ENCODE measurements at regions not wholly inside any gene's neighbourhood (a gene's known extent, or its start where the extent isn't known, plus 50 kb on each side); places are given as distances from the start of the nearest gene placed in this dataset.
"Not testable (repeated sequence)": the region's sequence is repeated elsewhere in the genome, so short reads cannot be mapped to it uniquely, and the experiment has no call there.

GRCh38 chr6:8941577-8941976 is 506.2 kb upstream of the SLC35B3 start:
- no peak for DNase-seq

DNA sequence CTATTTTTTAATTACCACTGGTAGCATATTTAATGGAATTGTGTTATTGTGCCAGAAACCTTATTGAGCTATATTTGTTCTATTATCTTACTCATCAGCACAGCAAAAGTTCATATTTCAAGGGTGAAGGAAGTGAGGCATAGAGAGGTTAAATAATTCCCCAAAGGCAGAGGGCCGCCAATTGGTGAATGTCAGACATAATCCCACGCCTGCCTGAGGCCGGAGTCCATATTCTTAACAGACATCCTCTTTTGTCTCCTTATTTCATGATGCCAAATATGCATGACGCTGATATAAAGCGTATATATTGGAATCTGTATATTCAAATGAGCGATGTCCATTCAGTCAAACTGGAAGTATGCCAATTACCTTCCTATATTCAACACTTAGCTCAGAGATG is 505.0 kb upstream of the SLC35B3 start:
- DNase-seq, result no peak

DNA sequence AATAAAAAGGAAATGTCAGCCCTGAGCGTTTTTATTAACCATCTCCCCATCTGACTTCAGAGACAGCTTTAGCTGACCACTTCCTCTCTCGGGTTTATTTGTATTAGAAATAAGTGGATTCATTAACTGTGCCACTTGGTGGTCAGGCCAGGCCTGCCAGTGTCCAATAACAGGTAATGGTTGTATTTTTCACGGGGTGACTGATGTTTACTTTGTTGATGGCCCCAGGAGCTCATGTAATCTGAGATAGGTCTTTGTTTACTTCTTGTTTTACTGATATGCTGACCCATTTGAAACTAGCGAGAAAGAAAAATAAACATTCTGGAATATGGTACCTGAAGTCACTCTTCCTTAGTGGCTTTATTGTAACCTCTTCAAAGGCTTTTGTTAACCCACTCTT is 504.3 kb upstream of the SLC35B3 start:
- no peak for DNase-seq

DNA sequence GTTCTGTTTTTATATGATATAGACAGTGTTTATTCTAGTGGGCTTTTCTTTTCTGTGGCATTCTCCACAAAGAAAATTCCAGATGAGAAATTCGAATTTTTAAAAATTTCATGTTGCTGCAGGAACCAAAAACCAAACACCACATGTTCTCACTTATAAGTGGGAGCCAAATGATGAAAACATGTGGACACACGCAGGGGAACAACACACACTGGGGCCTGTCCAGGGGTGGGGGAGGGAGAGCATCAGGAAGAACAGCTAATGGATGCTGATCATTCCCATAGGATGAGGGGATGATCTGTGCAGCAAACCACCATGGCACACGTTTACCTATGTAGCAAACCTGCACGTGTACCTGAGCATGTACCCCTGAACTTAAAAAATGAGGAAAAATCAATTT is 499.0 kb upstream of the SLC35B3 start:
- no peak for DNase-seq

DNA sequence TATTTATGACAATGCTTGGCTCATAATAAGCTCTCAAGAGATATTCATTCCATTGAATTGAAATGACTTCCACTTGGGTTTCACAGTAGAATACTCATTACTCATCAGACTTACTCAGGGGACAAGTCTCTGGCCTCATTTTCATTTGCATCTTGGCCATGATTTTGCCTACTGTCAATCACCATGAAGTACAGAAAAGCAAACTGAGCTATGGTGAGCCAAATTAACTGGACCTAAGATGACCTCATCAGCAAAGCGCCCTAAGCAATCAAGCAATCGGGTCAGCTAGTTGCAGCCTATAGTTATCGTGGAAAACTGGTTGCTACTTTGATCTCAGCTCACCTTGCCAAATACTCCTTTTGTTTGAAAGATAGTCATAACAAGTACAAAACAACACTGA is 494.7 kb upstream of the SLC35B3 start:
- no peak for DNase-seq

- not testable (repeated sequence) for DNase-seq
Observed at GRCh38 chr6:8920244-8920643, 484.9 kb upstream of the SLC35B3 start.

DNA sequence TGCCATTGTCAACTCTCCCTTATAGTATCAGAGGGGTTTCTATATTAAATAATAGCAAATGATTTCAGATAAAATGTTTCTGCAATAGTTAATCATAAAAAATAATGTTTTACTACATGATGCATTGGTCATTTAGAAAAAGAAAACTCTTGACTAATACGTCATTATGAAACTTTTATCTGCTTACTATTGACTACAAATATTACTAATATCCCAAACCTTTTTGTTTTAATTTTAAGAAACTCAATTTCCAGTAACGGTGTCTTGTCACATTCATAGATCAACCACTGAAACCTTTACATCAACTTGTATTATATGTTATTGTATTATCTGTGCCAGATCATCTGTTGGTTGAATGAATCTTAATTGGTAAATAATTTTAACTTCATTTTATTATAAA is 482.9 kb upstream of the SLC35B3 start:
- no peak for DNase-seq

GRCh38 chr6:8914700-8915099 is 479.4 kb upstream of the SLC35B3 start:
- DNase-seq, result no peak

DNA sequence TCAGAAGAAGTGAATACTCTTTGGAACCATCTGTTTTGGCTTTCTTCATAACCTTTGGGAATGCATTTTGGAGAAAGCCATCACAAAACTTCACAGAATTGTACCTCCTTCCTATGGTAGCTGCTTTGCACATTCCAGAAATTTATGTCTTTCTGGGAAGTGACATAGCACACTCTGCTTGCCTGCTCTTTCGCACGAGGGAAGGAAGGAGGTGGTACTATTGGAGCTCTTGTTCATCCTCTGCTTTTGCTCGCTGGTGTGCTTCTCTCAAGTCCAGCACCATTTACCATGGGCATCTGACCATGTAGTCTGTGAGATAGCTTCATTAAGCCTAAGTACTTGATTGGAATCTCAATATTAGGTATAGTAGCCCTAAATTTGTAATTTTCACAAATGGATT is 473.3 kb upstream of the SLC35B3 start:
- no peak for DNase-seq

DNA sequence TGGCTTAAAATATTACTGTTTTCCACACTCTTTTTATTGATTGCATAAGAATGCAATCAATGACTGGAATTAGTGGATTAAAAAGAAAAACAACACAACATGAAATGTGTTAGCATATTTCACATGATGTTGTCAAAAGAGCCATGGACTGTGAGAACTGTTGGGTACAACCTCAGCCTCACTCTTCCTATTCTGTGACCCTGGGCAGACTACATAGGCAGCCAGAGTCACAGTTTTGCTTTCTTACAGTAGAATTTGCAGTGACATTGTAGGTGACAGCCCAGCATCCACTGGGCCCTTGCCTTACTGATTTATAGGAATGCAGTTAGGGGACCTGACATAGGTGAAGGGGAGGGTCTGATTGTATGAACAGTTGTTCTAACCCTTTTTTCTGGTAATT is 471.4 kb upstream of the SLC35B3 start:
- no peak for DNase-seq

DNA sequence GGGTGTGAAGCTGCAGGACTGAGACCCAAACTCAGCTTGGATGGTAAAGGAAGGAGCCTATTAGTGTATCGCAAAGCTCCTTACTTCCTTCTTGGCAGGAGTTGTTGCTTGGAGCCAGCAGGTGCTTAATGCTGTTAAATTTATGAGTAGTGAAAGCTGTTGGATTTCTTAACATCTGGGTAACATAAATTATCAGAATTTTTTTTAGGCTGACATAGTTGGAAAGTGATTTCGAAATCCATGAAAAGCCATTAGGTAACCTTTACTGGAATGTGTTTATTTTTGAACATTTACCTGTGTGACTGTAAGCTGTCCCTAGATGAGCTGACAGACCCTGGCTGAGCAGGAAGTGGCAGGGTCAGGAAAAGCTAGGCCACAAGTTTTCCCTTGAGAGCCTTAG is 470.4 kb upstream of the SLC35B3 start:
- DNase-seq, result no peak

GRCh38 chr6:8904754-8905153 is 469.4 kb upstream of the SLC35B3 start:
- no peak for DNase-seq

DNA sequence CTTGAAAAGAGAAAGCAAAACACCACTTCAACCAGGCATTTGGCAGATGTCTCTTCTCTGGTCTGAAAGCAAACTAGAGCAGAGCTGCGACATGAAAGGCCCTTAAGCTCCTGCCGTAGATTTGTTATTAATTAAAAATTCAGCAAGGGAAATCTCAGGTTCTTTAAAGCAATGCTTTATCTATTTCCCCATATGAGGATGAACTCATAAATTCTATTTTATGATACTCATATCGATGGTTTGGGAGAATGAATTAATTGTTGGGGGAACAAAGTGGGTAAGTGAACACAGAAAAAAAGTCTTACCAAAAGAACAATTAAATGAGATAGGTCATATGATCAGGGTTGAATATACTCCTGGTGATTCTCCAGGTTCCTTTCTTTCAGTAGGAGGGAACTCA is 464.7 kb upstream of the SLC35B3 start:
- DNase-seq, result no peak

DNA sequence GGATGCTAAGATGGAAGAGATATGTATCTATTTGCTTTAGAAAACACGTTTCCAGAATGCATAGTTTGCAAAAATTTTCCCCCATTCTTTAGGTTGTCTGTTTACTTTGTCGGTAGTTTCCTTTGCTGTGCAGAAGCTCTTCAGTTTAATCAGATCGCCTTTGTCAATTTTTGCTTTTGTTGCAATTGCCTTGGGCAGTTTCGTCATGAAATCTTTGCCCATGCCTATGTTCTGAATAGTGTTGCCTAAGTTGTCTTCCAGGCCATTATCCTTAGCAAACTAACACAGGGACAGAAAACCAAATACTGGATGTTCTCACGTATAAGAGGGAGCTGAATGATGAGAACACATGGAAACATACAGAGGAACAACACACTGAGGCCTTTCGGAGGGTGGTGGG is 454.2 kb upstream of the SLC35B3 start:
- DNase-seq, result no peak

DNA sequence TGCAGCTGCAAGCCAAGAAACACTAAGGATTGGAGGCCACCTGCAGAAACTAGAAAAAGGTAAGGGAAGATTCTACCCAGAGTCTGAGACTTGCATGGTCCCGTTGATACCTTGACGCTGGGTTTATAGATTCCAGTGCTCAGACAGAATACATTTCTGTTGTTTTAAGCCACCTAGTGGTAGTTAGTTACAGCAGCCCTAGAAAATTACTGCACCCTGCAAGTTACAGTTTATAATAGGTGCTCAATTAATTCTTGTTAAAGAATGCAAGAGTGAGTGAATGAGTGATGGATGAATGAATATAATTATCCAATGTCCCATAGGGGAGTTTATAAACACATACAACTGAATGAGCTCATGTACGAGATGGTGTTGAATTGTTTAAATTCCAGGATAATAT is 453.1 kb upstream of the SLC35B3 start:
- DNase-seq, result no peak

GRCh38 chr6:8881663-8882062 is 446.3 kb upstream of the SLC35B3 start:
- no peak for DNase-seq

- DNase-seq, result no peak
Observed at GRCh38 chr6:8879334-8879733, 444.0 kb upstream of the SLC35B3 start.

DNA sequence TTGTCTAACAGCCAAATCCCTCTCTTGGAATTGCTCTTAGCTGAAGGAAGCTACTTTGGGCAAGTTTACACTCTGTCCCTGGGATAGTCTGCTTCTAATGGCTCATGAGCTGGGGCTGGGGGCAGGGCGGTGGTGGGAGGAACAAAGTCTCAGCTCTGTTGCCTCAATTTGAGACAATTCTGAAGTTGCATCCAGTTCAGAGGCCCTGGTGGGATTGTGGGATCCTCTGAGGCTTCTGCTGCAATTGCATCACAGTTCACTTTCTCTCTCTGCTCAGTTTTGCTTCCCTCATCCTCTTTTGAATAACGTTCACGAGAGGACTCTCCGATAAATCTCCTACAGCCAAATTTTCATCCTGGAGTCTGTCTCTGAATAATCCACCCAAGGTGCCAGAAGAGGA is 440.6 kb upstream of the SLC35B3 start:
- no peak for DNase-seq

- no peak for DNase-seq
Observed at GRCh38 chr6:8872589-8872988, 437.2 kb upstream of the SLC35B3 start.

GRCh38 chr6:8865451-8865850 is 430.1 kb upstream of the SLC35B3 start:
- DNase-seq, result no peak

GRCh38 chr6:8860671-8861070 is 425.3 kb upstream of the SLC35B3 start:
- DNase-seq, result no peak

DNA sequence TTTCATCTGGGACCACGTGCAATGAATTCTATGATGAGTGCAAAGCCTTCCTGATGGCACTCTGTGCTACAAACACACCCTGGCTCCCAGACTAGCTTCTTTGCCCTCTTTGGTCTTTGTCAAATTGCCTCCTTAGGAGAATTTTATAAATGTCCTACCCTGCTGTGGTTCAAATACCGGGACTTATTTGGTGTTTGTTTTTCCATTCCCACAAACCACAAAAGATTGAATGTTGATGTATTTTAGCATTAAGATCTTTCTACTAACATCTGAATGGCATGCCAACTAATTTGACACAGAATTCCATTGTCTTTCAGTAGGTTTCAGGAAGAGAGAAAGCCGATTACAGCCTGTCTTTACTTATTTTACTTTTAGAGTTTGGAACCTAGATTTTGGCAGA is 424.2 kb upstream of the SLC35B3 start:
- DNase-seq, result no peak

- DNase-seq, result no peak
Observed at GRCh38 chr6:8858854-8859331, 423.5 kb upstream of the SLC35B3 start.

GRCh38 chr6:8857160-8857559 is 421.8 kb upstream of the SLC35B3 start:
- DNase-seq, result no peak

- DNase-seq, result no peak
Observed at GRCh38 chr6:8855411-8855810, 420.1 kb upstream of the SLC35B3 start.

DNA sequence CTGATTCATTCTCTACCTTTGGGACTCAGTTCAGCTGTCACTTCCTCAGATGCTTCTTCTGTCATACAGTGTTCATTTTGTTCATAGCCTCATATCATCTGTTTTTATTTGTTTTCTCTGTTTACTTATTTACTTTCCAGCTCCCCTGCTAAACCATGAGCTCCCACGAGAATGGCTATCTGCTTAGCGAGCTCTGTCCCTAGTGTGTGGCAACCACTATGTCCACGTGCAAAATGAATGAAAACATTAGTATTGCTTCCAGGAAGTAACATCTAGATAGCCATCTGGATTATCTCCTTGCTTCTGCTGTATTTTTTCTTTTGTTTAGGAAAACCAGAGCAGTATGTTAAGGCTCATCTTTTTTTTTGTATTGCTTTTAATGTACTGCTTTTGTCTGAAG is 417.0 kb upstream of the SLC35B3 start:
- DNase-seq, result no peak
